K562 (cell line): ENCODE measurements at regions not wholly inside any gene's neighbourhood (a gene's known extent, or its start where the extent isn't known, plus 50 kb on each side); places are given as distances from the start of the nearest gene placed in this dataset.

ENCODE experiments used
- ATAC-seq: fragments of 200-7000 bp; cut with Tn5 transposase; 3 replicates; pipeline ENCODE4 v1.9.1; 2020; ENCODE audit warnings: moderate library complexity
- BruUV-seq: library from RNA; stranded (reverse); fragments of 400-500 nt; replicated peaks from 2 replicates; lab custom pipeline; 2021; lab: Mats Ljungman, UMichigan
- CTCF ChIA-PET: fragments of 300-600 bp; formaldehyde crosslinking; extraction: SDS; loops from one replicate; lab custom pipeline; 2021; ENCODE audit warnings: low intra/inter-chr PET ratio; lab: Yijun Ruan, JAX
- POLR2A ChIA-PET: fragments of 300-600, 350-650 bp; sonication (Branson Sonifier 250); formaldehyde crosslinking; extraction: SDS; loops from one replicate; lab custom pipeline; 2021; ENCODE audit warnings: antibody characterized with exemption, inconsistent platforms; lab: Yijun Ruan, JAX
- DNase-seq, 4 experiments: peaks; one replicate each; pipeline versions ENCODE4 v3.0.0 to v3.0.0-alpha.2; 2011 to 2018; ENCODE audit warnings: low spot score in 3 of 4, mixed read lengths in 3 of 4; ENCODE audit errors: extremely low read depth in 1 of 4
- FAIRE-seq: peaks from 2 replicates; lab custom pipeline; 2011; peaks lifted over from hg19 to GRCh38; lab: Jason Lieb, UNC
- H2AFZ ChIP-seq: 2 replicates; pipeline ENCODE4 v1.6.0; 2011; ENCODE audit warnings: low read depth, low read length, control low read depth, inconsistent platforms
- H3K27ac ChIP-seq: fragments of 200-600 bp; 3 replicates; pipeline ENCODE4 v1.8.0; 2011; ENCODE audit warnings: low read depth, mild to moderate bottlenecking, control low read depth, inconsistent platforms, low read length, moderate library complexity, mixed read lengths; ENCODE audit errors: extremely low read depth
- H3K27me3 ChIP-seq, 2 experiments: fragments of 300-600 bp in 1 of 2; 2 replicates in 1 of 2; 3 replicates in 1 of 2; pipeline versions ENCODE4 v1.6.0 to v1.8.0; 2011; ENCODE audit warnings: inconsistent platforms in 2 of 2, low read length in 2 of 2, mild to moderate bottlenecking in 1 of 2, mixed read lengths in 1 of 2, moderate library complexity in 1 of 2; ENCODE audit not compliant: control insufficient read depth in 2 of 2, insufficient read depth in 2 of 2
- H3K36me3 ChIP-seq: fragments of 300-600 bp; 3 replicates; pipeline ENCODE4 v1.8.0; 2011; ENCODE audit warnings: mild to moderate bottlenecking, low read length, inconsistent platforms; ENCODE audit not compliant: control insufficient read depth, insufficient read depth
- H3K4me1 ChIP-seq, 2 experiments: fragments of 200-600 bp in 1 of 2; replicated peaks in 1 of 2; 2 replicates in 1 of 2; 3 replicates in 1 of 2; pipeline versions ENCODE4 v1.5.1 to v1.8.0; 2011; ENCODE audit warnings: inconsistent platforms in 2 of 2, low read length in 2 of 2, mild to moderate bottlenecking in 1 of 2, mixed read lengths in 1 of 2, moderate library complexity in 1 of 2; ENCODE audit not compliant: control insufficient read depth in 2 of 2, insufficient read depth in 2 of 2
- H3K4me2 ChIP-seq: 2 replicates; pipeline ENCODE4 v1.6.1; 2011; ENCODE audit warnings: low read length, control low read depth, inconsistent platforms, mixed read lengths; ENCODE audit not compliant: insufficient read depth
- H3K4me3 ChIP-seq: fragments of 200-600 bp; sonication (generic), shearing (Covaris generic); 2 replicates; pipeline ENCODE4 v1.5.1; 2016; ENCODE audit warnings: control low read depth, inconsistent platforms
- H3K79me2 ChIP-seq: fragments of 200-600 bp; 3 replicates; pipeline ENCODE4 v1.8.0; 2011; ENCODE audit warnings: low read length, inconsistent platforms; ENCODE audit not compliant: control insufficient read depth, insufficient read depth
- H3K9ac ChIP-seq, 2 experiments: 2 replicates each; pipeline versions ENCODE4 v1.6.0 to v1.6.1; 2011; ENCODE audit warnings: low read depth in 2 of 2, low read length in 2 of 2, control low read depth in 1 of 2, inconsistent platforms in 1 of 2, mild to moderate bottlenecking in 1 of 2, mixed read lengths in 1 of 2; ENCODE audit not compliant: insufficient read depth in 1 of 2
- H3K9me1 ChIP-seq: one replicate; pipeline ENCODE4 v1.6.0; 2011; ENCODE audit warnings: inconsistent platforms, mild to moderate bottlenecking, low read length, moderate library complexity; ENCODE audit not compliant: control insufficient read depth, insufficient read depth
- H3K9me3 ChIP-seq: replicated peaks from 2 replicates; pipeline ENCODE4 v1.5.1; 2011; ENCODE audit warnings: low read depth, low read length, inconsistent platforms; ENCODE audit not compliant: control insufficient read depth, insufficient read depth
- H4K20me1 ChIP-seq: replicated peaks from 2 replicates; pipeline ENCODE4 v1.6.1; 2011; ENCODE audit warnings: low read length, inconsistent platforms, mixed read lengths; ENCODE audit not compliant: control insufficient read depth, insufficient read depth
- DIDO1 ChIP-seq: fragments of 450-650 bp; IDR thresholded peaks from 2 replicates; pipeline ENCODE4 v1.6.1; 2016; ENCODE audit warnings: low read depth, missing biosample characterization, missing genetic modification characterization
- KDM4B ChIP-seq, 2 experiments: fragments of 450-650 bp in 1 of 2; sonication (generic) in 1 of 2; IDR thresholded peaks; 2 replicates each; pipeline ENCODE4 v1.6.1; 2016 to 2017; ENCODE audit warnings: borderline replicate concordance in 2 of 2, antibody characterized with exemption in 1 of 2, low read depth in 1 of 2, mild to moderate bottlenecking in 1 of 2
- SOX6 ChIP-seq: fragments of 450-650 bp; IDR thresholded peaks from 2 replicates; pipeline ENCODE4 v1.6.1; 2014; ENCODE audit warnings: mild to moderate bottlenecking
- SRSF1 ChIP-seq: fragments of 200-400 bp; formaldehyde crosslinking; IDR thresholded peaks from 2 replicates; pipeline ENCODE4 v1.6.1; 2017; ENCODE audit warnings: mild to moderate bottlenecking, low read depth, low read length, moderate library complexity
- SRSF7 ChIP-seq: fragments of 200-400 bp; formaldehyde crosslinking; optimal IDR thresholded peaks from 2 replicates; pipeline ENCODE3; 2017; ENCODE audit warnings: mild to moderate bottlenecking, low read depth, low read length
- XRCC4 ChIP-seq: IDR thresholded peaks from one replicate; pipeline ENCODE4 v1.6.1; 2011; ENCODE audit not compliant: insufficient read depth, insufficient read length; ENCODE audit errors: extremely low read depth
- ZEB2 ChIP-seq: fragments of 450-650 bp; IDR thresholded peaks from 2 replicates; pipeline ENCODE4 v1.6.1; 2016
- ZNF551 ChIP-seq: fragments of 250-450 bp; sonication (Bioruptor Pico); IDR thresholded peaks from 2 replicates; pipeline ENCODE4 v1.5.0; 2021; ENCODE audit warnings: mild to moderate bottlenecking, moderate library complexity
- ZNF668 ChIP-seq: fragments of 250-450 bp; sonication (Bioruptor Pico); IDR thresholded peaks from 2 replicates; pipeline ENCODE4 v1.8.0; 2022; ENCODE audit warnings: mild to moderate bottlenecking, inconsistent platforms
- WGBS: fragments of 100-300 bp; shearing (Covaris generic); methylation state at CpG from one replicate; pipeline ENCODE4 v1.1.6; 2016; ENCODE audit warnings: low coverage, mixed read lengths; ENCODE audit not compliant: insufficient coverage; ENCODE audit errors: missing lambda C conversion rate; 5-methylcytosine and 5-hydroxymethylcytosine counted together
- in situ Hi-C: fragments of 300-500 bp; cut with MboI; formaldehyde crosslinking; loops from 4 replicates; pipeline ENCODE4 v1.15.0; 2018; ENCODE audit warnings: inconsistent platforms, mixed read lengths
- intact Hi-C: fragments of 100-400 bp; cut with micrococcal nuclease; formaldehyde crosslinking; loops from 2 replicates; pipeline ENCODE4 v1.14.2; 2022
- TF ChIP-seq, protein P1 (sequence below), 2 experiments: fragments of 450-650 bp in 1 of 2; IDR thresholded peaks; 2 replicates each; pipeline ENCODE4 v1.6.1; 2011 to 2017; ENCODE audit warnings: low read depth in 2 of 2, antibody characterized with exemption in 1 of 2, borderline replicate concordance in 1 of 2, low read length in 1 of 2, mild to moderate bottlenecking in 1 of 2, mixed read lengths in 1 of 2; ENCODE audit not compliant: control insufficient read depth in 1 of 2
- TF ChIP-seq, protein P2 (sequence below): fragments of 450-650 bp; formaldehyde crosslinking; IDR thresholded peaks from 2 replicates; pipeline ENCODE4 v1.4.0; 2022; ENCODE audit warnings: missing genetic modification characterization
- TF ChIP-seq, protein P3 (sequence below): sonication (generic); formaldehyde crosslinking; IDR thresholded peaks from 2 replicates; pipeline ENCODE4 v1.8.0; 2022; ENCODE audit warnings: mild to moderate bottlenecking, missing genetic modification reagents

DNA sequence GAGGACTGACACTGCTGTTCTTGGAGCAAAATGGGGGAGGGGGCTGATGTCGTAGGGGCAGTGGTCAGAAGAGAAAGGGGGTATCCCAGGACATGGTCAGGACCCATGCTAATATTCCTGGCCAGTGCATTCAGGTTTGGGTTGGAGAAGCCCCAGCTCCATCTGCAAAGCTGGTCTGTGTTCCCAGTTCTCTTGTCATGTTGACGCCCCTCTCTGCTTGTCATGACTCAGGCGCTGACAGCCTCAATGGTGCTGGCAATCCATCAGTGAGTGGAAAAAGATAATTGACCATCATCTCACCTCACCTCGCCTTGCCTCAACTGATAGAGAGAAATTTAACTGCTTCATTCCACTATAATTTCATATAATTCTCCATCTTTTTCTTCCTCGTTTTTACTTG, 283.1 kb upstream of the CADM1 start:
- H3K4me2 ChIP-seq = no peak overlapping the region
- H3K79me2 ChIP-seq = no peaks in the 10 kb centered on the region
- intact Hi-C loops (no loop called here), in situ Hi-C loops (no loop called here)
- H2AFZ ChIP-seq = no peak overlapping the region
- POLR2A ChIA-PET = no interaction called here
- H3K27me3 ChIP-seq = no peaks in the 10 kb centered on the region
- 2% methylated on average over 5 of the region's 5 CpGs for WGBS
- H3K9me3 ChIP-seq = no peaks in the 10 kb centered on the region
- no peaks in the 10 kb centered on the region for H3K9me1 ChIP-seq
- FAIRE-seq (no peak), ATAC-seq (no peak), DNase-seq (no peak)
- TF ChIP-seq DIDO1 (tag) = no peak
- no peak for TF ChIP-seq ZEB2
- TF ChIP-seq SRSF1 = no peak
- TF ChIP-seq, protein P1, sequence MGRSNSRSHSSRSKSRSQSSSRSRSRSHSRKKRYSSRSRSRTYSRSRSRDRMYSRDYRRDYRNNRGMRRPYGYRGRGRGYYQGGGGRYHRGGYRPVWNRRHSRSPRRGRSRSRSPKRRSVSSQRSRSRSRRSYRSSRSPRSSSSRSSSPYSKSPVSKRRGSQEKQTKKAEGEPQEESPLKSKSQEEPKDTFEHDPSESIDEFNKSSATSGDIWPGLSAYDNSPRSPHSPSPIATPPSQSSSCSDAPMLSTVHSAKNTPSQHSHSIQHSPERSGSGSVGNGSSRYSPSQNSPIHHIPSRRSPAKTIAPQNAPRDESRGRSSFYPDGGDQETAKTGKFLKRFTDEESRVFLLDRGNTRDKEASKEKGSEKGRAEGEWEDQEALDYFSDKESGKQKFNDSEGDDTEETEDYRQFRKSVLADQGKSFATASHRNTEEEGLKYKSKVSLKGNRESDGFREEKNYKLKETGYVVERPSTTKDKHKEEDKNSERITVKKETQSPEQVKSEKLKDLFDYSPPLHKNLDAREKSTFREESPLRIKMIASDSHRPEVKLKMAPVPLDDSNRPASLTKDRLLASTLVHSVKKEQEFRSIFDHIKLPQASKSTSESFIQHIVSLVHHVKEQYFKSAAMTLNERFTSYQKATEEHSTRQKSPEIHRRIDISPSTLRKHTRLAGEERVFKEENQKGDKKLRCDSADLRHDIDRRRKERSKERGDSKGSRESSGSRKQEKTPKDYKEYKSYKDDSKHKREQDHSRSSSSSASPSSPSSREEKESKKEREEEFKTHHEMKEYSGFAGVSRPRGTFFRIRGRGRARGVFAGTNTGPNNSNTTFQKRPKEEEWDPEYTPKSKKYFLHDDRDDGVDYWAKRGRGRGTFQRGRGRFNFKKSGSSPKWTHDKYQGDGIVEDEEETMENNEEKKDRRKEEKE (IDR thresholded peaks at IDR 0.05; ENCODE audit: borderline replicate concordance in 1 of 2, control insufficient read depth in 1 of 2, low read depth in 2 of 2, low read length in 1 of 2) = no peak
- TF ChIP-seq, protein P2, sequence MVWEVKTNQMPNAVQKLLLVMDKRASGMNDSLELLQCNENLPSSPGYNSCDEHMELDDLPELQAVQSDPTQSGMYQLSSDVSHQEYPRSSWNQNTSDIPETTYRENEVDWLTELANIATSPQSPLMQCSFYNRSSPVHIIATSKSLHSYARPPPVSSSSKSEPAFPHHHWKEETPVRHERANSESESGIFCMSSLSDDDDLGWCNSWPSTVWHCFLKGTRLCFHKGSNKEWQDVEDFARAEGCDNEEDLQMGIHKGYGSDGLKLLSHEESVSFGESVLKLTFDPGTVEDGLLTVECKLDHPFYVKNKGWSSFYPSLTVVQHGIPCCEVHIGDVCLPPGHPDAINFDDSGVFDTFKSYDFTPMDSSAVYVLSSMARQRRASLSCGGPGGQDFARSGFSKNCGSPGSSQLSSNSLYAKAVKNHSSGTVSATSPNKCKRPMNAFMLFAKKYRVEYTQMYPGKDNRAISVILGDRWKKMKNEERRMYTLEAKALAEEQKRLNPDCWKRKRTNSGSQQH (CRISPR knock-in tag) = no peak
- TF ChIP-seq SOX6 = no peak
- no peak for TF ChIP-seq ZNF668 (CRISPR knock-in tag)
- TF ChIP-seq, protein P3, sequence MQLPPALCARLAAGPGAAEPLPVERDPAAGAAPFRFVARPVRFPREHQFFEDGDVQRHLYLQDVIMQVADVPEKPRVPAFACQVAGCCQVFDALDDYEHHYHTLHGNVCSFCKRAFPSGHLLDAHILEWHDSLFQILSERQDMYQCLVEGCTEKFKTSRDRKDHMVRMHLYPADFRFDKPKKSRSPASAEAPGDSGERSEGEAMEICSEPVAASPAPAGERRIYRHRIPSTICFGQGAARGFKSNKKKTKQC (CRISPR knock-in tag) = no peak
- no peak for TF ChIP-seq SRSF7
- no peak for TF ChIP-seq XRCC4
- no peak for TF ChIP-seq ZNF551 (CRISPR knock-in tag)
- TF ChIP-seq KDM4B (IDR thresholded peaks at IDR 0.05; ENCODE audit: borderline replicate concordance in 2 of 2, low read depth in 1 of 2) = no peak
- no peak overlapping the region for H3K4me3 ChIP-seq
- no peaks in the 10 kb centered on the region for H4K20me1 ChIP-seq
- no peak overlapping the region for H3K9ac ChIP-seq
- no TSS peak for BruUV-seq
- H3K27ac ChIP-seq = no peak overlapping the region
- CTCF ChIA-PET = no interaction called here
- H3K36me3 ChIP-seq = no peaks in the 10 kb centered on the region
- no peaks in the 10 kb centered on the region for H3K4me1 ChIP-seq
